Medulla oblongata (tissue), 1 donor: ENCODE measurements at regions not wholly inside any gene's neighbourhood (a gene's known extent, or its start where the extent isn't known, plus 50 kb on each side); places are given as distances from the start of the nearest gene placed in this dataset.
"Not testable (repeated sequence)": the region's sequence is repeated elsewhere in the genome, so short reads cannot be mapped to it uniquely, and the experiment has no call there.

Source experiments
- DNase-seq: peaks from one replicate; pipeline ENCODE4 v3.0.0-alpha.2; 2015; ENCODE audit errors: extremely low spot score

- peak; percentile 24 for DNase-seq
These were observed 259.6 kb upstream of the EPHA7 start for GRCh38 chr6:93678841-93679454.

- no peak for DNase-seq
These were observed 258.1 kb upstream of the EPHA7 start for GRCh38 chr6:93677264-93677965.

GRCh38 chr6:93676581-93676980, 257.2 kb upstream of the EPHA7 start:
- DNase-seq = no peak

GRCh38 chr6:93675856-93676417, 256.6 kb upstream of the EPHA7 start:
- DNase-seq = no peak

GRCh38 chr6:93663111-93663510, 243.8 kb upstream of the EPHA7 start:
- DNase-seq = no peak

GRCh38 chr6:93654548-93654947, 235.2 kb upstream of the EPHA7 start:
- DNase-seq = no peak

GRCh38 chr6:93644611-93645010, 225.3 kb upstream of the EPHA7 start:
- DNase-seq = no peak

GRCh38 chr6:93639126-93639525, 219.8 kb upstream of the EPHA7 start:
- no peak for DNase-seq

- not testable (repeated sequence) for DNase-seq
These were observed 217.8 kb upstream of the EPHA7 start for GRCh38 chr6:93636987-93637664.

GRCh38 chr6:93624408-93624807, 205.0 kb upstream of the EPHA7 start:
- DNase-seq = peak; percentile 85

- DNase-seq = no peak
These were observed 202.1 kb upstream of the EPHA7 start for GRCh38 chr6:93621442-93621841.

GRCh38 chr6:93604951-93605350, 185.6 kb upstream of the EPHA7 start:
- no peak for DNase-seq

GRCh38 chr6:93592417-93592816, 173.1 kb upstream of the EPHA7 start:
- no peak for DNase-seq

- no peak for DNase-seq
These were observed 166.9 kb upstream of the EPHA7 start for GRCh38 chr6:93586306-93586705.

- DNase-seq = no peak
These were observed 164.9 kb upstream of the EPHA7 start for GRCh38 chr6:93584300-93584699.

- DNase-seq = no peak
These were observed 162.0 kb upstream of the EPHA7 start for GRCh38 chr6:93581371-93581770.

- DNase-seq = no peak
These were observed 161.1 kb upstream of the EPHA7 start for GRCh38 chr6:93580446-93580845.

- DNase-seq = no peak
These were observed 156.3 kb upstream of the EPHA7 start for GRCh38 chr6:93575495-93576267.

- no peak for DNase-seq
These were observed 154.9 kb upstream of the EPHA7 start for GRCh38 chr6:93574299-93574698.

- DNase-seq = no peak
These were observed 152.0 kb upstream of the EPHA7 start for GRCh38 chr6:93571346-93571745.

GRCh38 chr6:93568169-93568568, 148.8 kb upstream of the EPHA7 start:
- DNase-seq = no peak

GRCh38 chr6:93567164-93567563, 147.8 kb upstream of the EPHA7 start:
- DNase-seq = no peak
